ENCODE measurements at regions not wholly inside any gene's neighbourhood (a gene's known extent, or its start where the extent isn't known, plus 50 kb on each side); places are given as distances from the start of the nearest gene placed in this dataset.

DNA sequence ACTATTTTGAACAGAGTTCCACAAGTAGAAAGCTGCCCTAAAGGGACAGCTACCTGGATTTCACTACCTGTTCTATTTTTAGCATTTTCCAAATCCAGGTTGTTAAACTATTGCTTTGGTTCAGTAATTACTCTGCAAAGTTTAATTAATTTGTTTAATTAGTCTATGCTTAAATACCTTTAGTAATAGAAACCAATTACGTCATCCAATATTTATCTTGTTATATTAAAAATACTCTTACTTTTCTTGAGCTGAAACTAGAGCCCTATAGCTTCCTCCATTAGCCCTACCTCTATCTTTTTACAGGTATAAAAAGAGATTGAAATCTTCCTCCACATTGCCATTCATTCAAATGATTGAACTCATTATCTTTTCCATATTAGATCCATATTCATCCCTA lies 514.6 kb downstream of the DSC3 start:
- Histone ChIP-seq H3K36me3 (replicated peaks; ENCODE audit: insufficient read depth, low read depth) (no peaks in the 10 kb centered on the region), H3K9me3 (ENCODE audit: low read depth) (no peaks in the 10 kb centered on the region), H3K79me2 (no peaks in the 10 kb centered on the region), H2AFZ (no peak overlapping the region), H3K4me1 (ENCODE audit: insufficient read depth) (no peaks in the 10 kb centered on the region), H3K9me2 (replicated peaks; ENCODE audit: insufficient read depth) (no peaks in the 10 kb centered on the region), H3K4me2 (no peak overlapping the region), H3K27me3 (no peaks in the 10 kb centered on the region), H3K27ac (no peak overlapping the region), H4K20me1 (ENCODE audit: insufficient read depth, poor library complexity, severe bottlenecking) (no peaks in the 10 kb centered on the region), H3K4me3 (no peak overlapping the region)
- WGBS (ENCODE audit: low lambda C conversion rate, missing lambda C conversion rate) = 94% methylated on average over 1 of the region's 1 CpG
- DNase-seq (ENCODE audit: low spot score) = no peak
- TF ChIP-seq EZH2 (IDR thresholded peaks at IDR 0.05; ENCODE audit: borderline replicate concordance) = no peak
- TF ChIP-seq, protein P1, sequence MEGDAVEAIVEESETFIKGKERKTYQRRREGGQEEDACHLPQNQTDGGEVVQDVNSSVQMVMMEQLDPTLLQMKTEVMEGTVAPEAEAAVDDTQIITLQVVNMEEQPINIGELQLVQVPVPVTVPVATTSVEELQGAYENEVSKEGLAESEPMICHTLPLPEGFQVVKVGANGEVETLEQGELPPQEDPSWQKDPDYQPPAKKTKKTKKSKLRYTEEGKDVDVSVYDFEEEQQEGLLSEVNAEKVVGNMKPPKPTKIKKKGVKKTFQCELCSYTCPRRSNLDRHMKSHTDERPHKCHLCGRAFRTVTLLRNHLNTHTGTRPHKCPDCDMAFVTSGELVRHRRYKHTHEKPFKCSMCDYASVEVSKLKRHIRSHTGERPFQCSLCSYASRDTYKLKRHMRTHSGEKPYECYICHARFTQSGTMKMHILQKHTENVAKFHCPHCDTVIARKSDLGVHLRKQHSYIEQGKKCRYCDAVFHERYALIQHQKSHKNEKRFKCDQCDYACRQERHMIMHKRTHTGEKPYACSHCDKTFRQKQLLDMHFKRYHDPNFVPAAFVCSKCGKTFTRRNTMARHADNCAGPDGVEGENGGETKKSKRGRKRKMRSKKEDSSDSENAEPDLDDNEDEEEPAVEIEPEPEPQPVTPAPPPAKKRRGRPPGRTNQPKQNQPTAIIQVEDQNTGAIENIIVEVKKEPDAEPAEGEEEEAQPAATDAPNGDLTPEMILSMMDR (IDR thresholded peaks at IDR 0.05; ENCODE audit: poor library complexity) = no peak
- no peak for TF ChIP-seq EZH2phosphoT487 (IDR thresholded peaks at IDR 0.05; ENCODE audit: low read depth, severe bottlenecking, unreplicated experiment)

DNA sequence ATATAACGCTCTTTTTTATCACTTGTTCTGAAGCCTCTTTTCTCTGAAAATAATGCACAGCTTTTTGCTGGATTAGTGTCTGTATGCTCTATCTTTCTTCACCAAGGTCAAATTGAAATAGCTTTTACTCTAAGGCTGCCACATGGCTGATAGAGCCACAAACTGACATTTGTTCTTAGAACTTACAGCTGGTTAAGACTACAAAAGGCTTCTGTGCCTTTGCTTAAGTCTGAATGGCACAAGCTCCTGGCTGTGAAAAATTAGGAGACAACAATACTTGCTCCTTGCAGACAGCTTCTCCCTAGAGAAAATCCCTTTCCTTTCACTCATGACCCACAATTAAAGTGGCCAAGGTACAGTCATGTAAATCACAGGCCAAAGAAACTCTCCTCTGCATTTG lies 515.3 kb downstream of the DSC3 start:
- H3K4me1 ChIP-seq (ENCODE audit: insufficient read depth) = no peaks in the 10 kb centered on the region
- H3K4me3 ChIP-seq = no peak overlapping the region
- TF ChIP-seq EZH2phosphoT487 (IDR thresholded peaks at IDR 0.05; ENCODE audit: low read depth, severe bottlenecking, unreplicated experiment) (no peak), EZH2 (IDR thresholded peaks at IDR 0.05; ENCODE audit: borderline replicate concordance) (no peak)
- TF ChIP-seq, protein P1 (IDR thresholded peaks at IDR 0.05; ENCODE audit: poor library complexity) = no peak
- H3K36me3 ChIP-seq (replicated peaks; ENCODE audit: insufficient read depth, low read depth) = no peaks in the 10 kb centered on the region
- no peaks in the 10 kb centered on the region for H3K9me2 ChIP-seq (replicated peaks; ENCODE audit: insufficient read depth)
- no peak overlapping the region for H3K4me2 ChIP-seq
- no peak overlapping the region for H2AFZ ChIP-seq
- no peaks in the 10 kb centered on the region for H4K20me1 ChIP-seq (ENCODE audit: insufficient read depth, poor library complexity, severe bottlenecking)
- no peak for DNase-seq (ENCODE audit: low spot score)
- no peaks in the 10 kb centered on the region for H3K79me2 ChIP-seq
- H3K27me3 ChIP-seq = no peaks in the 10 kb centered on the region
- no peak overlapping the region for H3K27ac ChIP-seq
- 77% methylated on average over 1 of the region's 1 CpG for WGBS (ENCODE audit: low lambda C conversion rate, missing lambda C conversion rate)
- H3K9me3 ChIP-seq (ENCODE audit: low read depth) = no peaks in the 10 kb centered on the region

DNA sequence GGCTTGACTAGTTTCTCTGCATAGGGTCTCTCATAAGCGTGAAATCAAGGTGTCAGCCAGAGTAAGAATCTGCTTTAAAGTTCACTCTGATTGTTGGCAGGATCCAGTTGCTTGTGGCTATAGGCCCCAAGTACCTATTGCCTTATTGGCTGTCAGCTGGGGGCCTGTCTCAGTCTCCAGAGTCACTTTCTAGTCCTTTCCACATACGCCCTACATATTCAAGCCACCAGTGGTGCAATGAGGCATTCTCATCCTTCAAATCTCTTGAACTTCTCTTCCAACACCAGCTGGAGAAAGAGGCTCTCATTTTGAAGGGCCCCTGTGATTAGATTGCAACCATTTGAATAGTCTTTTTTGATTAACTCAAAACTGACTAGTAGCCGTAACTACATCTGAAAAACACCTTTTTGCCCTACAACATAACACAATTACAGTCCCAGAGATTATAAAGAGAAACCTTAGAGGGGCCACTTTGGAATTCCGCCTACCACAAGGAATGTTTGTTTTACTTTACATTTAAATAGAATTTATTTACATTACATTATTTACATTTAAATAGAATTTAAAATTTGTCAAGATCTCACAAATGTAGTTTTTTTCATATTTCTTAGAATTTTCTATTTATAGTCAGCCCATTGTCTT lies 520.1 kb downstream of the DSC3 start:
- no peaks in the 10 kb centered on the region for H3K27me3 ChIP-seq
- H3K36me3 ChIP-seq (replicated peaks; ENCODE audit: insufficient read depth, low read depth) = no peaks in the 10 kb centered on the region
- H2AFZ ChIP-seq = no peak overlapping the region
- no peak overlapping the region for H3K4me2 ChIP-seq
- no peaks in the 10 kb centered on the region for H3K4me1 ChIP-seq (ENCODE audit: insufficient read depth)
- H3K4me3 ChIP-seq = no peak overlapping the region
- TF ChIP-seq EZH2phosphoT487 (IDR thresholded peaks at IDR 0.05; ENCODE audit: low read depth, severe bottlenecking, unreplicated experiment) (no peak), EZH2 (IDR thresholded peaks at IDR 0.05; ENCODE audit: borderline replicate concordance) (no peak)
- TF ChIP-seq, protein P1 (IDR thresholded peaks at IDR 0.05; ENCODE audit: poor library complexity) = no peak
- no peak for DNase-seq (ENCODE audit: low spot score)
- no peaks in the 10 kb centered on the region for H3K9me3 ChIP-seq (ENCODE audit: low read depth)
- H3K27ac ChIP-seq = no peak overlapping the region
- WGBS (ENCODE audit: low lambda C conversion rate, missing lambda C conversion rate) = 92% methylated on average over 4 of the region's 4 CpGs
- no peaks in the 10 kb centered on the region for H3K79me2 ChIP-seq
- no peaks in the 10 kb centered on the region for H3K9me2 ChIP-seq (replicated peaks; ENCODE audit: insufficient read depth)
- no peaks in the 10 kb centered on the region for H4K20me1 ChIP-seq (ENCODE audit: insufficient read depth, poor library complexity, severe bottlenecking)

Data from hepatocyte (in vitro differentiated cells).